B cell (primary cell): ENCODE measurements at regions not wholly inside any gene's neighbourhood (a gene's known extent, or its start where the extent isn't known, plus 50 kb on each side); places are given as distances from the start of the nearest gene placed in this dataset.

ENCODE experiments used
- ATAC-seq: fragments of 200-7000 bp; cut with Tn5 transposase; one replicate; pipeline ENCODE4 v1.10.0; 2021; ENCODE audit warnings: low read depth, mild to moderate bottlenecking, moderate number of reproducible peaks, moderate library complexity
- CTCF ChIA-PET: fragments of 350-600 bp; sonication (Branson Sonifier 250); formaldehyde crosslinking; loops from one replicate; lab custom pipeline; 2021; ENCODE audit warnings: antibody characterized with exemption, inconsistent platforms; lab: Charles Lee
- POLR2A ChIA-PET: fragments of 350-600 bp; sonication (Branson Sonifier 250); formaldehyde crosslinking; loops from one replicate; lab custom pipeline; 2021; ENCODE audit warnings: antibody characterized with exemption; lab: Charles Lee
- DNase-seq: peaks from one replicate; pipeline ENCODE4 v3.0.0; 2013
- H2AFZ ChIP-seq: 2 replicates; pipeline ENCODE4 v1.6.1; 2012; ENCODE audit warnings: mild to moderate bottlenecking, low read depth, low read length; ENCODE audit not compliant: insufficient read depth, poor library complexity, severe bottlenecking
- H3K27ac ChIP-seq, 2 donors: 1 replicate in 1 of 2; 2 replicates in 1 of 2; pipeline ENCODE4 v1.5.1; 2012 to 2013; ENCODE audit warnings: low read length in 2 of 2, mild to moderate bottlenecking in 2 of 2, moderate library complexity in 1 of 2
- H3K27me3 ChIP-seq, 4 experiments: fragments of 200-600 bp in 1 of 4; sonication (generic) in 1 of 4; replicated peaks in 1 of 4; 1 replicate in 2 of 4; 2 replicates in 2 of 4; pipeline versions ENCODE4 v1.6.1 to v1.7.0; 2013 to 2016; ENCODE audit warnings: low read length in 3 of 4, mild to moderate bottlenecking in 2 of 4, mixed read lengths in 1 of 4, moderate library complexity in 1 of 4; ENCODE audit not compliant: insufficient read depth in 4 of 4, control insufficient read depth in 3 of 4; ENCODE audit errors: control extremely low read depth in 1 of 4
- H3K36me3 ChIP-seq, 2 experiments: replicated peaks in 1 of 2; 1 replicate in 1 of 2; 2 replicates in 1 of 2; pipeline versions ENCODE4 v1.6.1 to v1.7.1; 2013; ENCODE audit warnings: low read length in 1 of 2; ENCODE audit not compliant: insufficient read depth in 2 of 2, control insufficient read depth in 1 of 2; ENCODE audit errors: control extremely low read depth in 1 of 2, extremely low read depth in 1 of 2
- H3K4me1 ChIP-seq, 2 donors: fragments of 200-600 bp in 1 of 2; sonication (generic) in 1 of 2; 1 replicate in 1 of 2; 2 replicates in 1 of 2; pipeline versions ENCODE4 v1.5.1 to v1.6.1; 2013 to 2017; ENCODE audit warnings: low read length in 2 of 2; ENCODE audit not compliant: control insufficient read depth in 2 of 2, insufficient read depth in 2 of 2
- H3K4me2 ChIP-seq: replicated peaks from 2 replicates; pipeline ENCODE3; 2012; ENCODE audit warnings: mild to moderate bottlenecking, low read depth, low read length; ENCODE audit not compliant: poor library complexity, severe bottlenecking
- H3K4me3 ChIP-seq, 5 experiments: fragments of 200-600 bp in 1 of 5; sonication (generic) in 1 of 5; 1 replicate in 3 of 5; 2 replicates in 2 of 5; pipeline versions ENCODE4 v1.5.1 to v1.7.0; 2011 to 2016; ENCODE audit warnings: low read length in 4 of 5, mild to moderate bottlenecking in 4 of 5, low read depth in 2 of 5, control low read depth in 1 of 5, moderate library complexity in 1 of 5; ENCODE audit not compliant: insufficient read depth in 1 of 5; ENCODE audit errors: control extremely low read depth in 1 of 5, extremely low read depth in 1 of 5
- H3K79me2 ChIP-seq: fragments of 200-600 bp; sonication (generic); one replicate; pipeline ENCODE4 v1.6.0; 2016; ENCODE audit warnings: low read length; ENCODE audit not compliant: control insufficient read depth, insufficient read depth
- H3K9ac ChIP-seq: fragments of 200-600 bp; sonication (generic); 2 replicates; pipeline ENCODE4 v1.6.1; 2017; ENCODE audit warnings: mild to moderate bottlenecking, low read length, moderate library complexity
- H3K9me3 ChIP-seq, 3 donors: one replicate each; pipeline versions ENCODE4 v1.6.1 to v1.7.1; 2013; ENCODE audit warnings: low read length in 2 of 3; ENCODE audit not compliant: control insufficient read depth in 2 of 3, insufficient read depth in 1 of 3; ENCODE audit errors: control extremely low read depth in 1 of 3
- H4K20me1 ChIP-seq: 2 replicates; pipeline ENCODE4 v1.6.0; 2012; ENCODE audit warnings: mild to moderate bottlenecking, low read length; ENCODE audit not compliant: insufficient read depth, control insufficient read depth, poor library complexity, severe bottlenecking
- H3K27ac Mint-ChIP-seq: one replicate; pipeline ENCODE4 v1.8.0; 2021; ENCODE audit warnings: mixed read lengths
- H3K27me3 Mint-ChIP-seq: one replicate; pipeline ENCODE4 v1.8.0; 2021; ENCODE audit warnings: mixed read lengths
- H3K4me1 Mint-ChIP-seq: one replicate; pipeline ENCODE4 v1.8.0; 2021; ENCODE audit warnings: mixed read lengths
- H3K4me3 Mint-ChIP-seq: one replicate; pipeline ENCODE4 v1.8.0; 2021; ENCODE audit warnings: mixed read lengths
- H3K9me3 Mint-ChIP-seq: one replicate; pipeline ENCODE4 v1.8.0; 2022; ENCODE audit warnings: mixed read lengths; ENCODE audit not compliant: insufficient read depth
- EZH2 ChIP-seq: IDR thresholded peaks from 2 replicates; pipeline ENCODE4 v1.6.1; 2012; ENCODE audit warnings: borderline replicate concordance, low read depth, mild to moderate bottlenecking, moderate library complexity, low read length; ENCODE audit not compliant: insufficient read depth, poor library complexity, severe bottlenecking
- WGBS: methylation state at CpG from one replicate; pipeline ENCODE4 v1.1.5; 2013; ENCODE audit warnings: missing lambda C conversion rate; ENCODE audit not compliant: insufficient coverage; 5-methylcytosine and 5-hydroxymethylcytosine counted together
- intact Hi-C: fragments of 100-400 bp; cut with micrococcal nuclease; formaldehyde crosslinking; loops from one replicate; pipeline ENCODE4 v1.10.0; 2022
- TF ChIP-seq, protein P1 (sequence below): fragments of 200-600 bp; IDR thresholded peaks from one replicate; pipeline ENCODE4 v1.8.0; 2022; ENCODE audit warnings: antibody characterized with exemption, mild to moderate bottlenecking

DNA sequence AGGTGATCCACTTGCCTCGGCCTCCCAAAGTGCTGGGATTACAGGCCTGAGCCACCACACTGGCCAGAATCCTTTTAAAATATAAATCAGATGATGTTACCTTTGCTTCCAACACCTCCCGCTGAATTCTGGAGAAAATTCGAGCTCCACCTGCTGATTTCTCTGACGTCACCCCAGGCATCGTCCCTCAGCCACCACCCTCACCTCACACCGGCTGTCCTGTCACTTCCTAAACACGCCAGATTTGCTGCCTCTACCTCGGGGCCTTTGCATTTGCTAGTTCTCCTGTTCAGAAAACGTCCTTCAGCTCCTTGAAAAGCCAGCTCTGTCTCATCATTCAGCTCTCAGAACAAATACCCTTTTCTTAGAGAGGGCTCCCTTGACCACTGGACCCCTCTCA, 57.9 kb downstream of the FBXO2 start:
- no peak overlapping the region for H3K4me3 ChIP-seq
- intact Hi-C loops: no loop called here
- no peaks in the 10 kb centered on the region for H3K4me1 Mint-ChIP-seq
- H2AFZ ChIP-seq: no peak overlapping the region
- H3K9ac ChIP-seq: no peak overlapping the region
- H3K79me2 ChIP-seq: no peaks in the 10 kb centered on the region
- no peak overlapping the region for H3K27ac ChIP-seq
- no peak overlapping the region for H3K4me2 ChIP-seq
- no peaks in the 10 kb centered on the region for H4K20me1 ChIP-seq
- no peak overlapping the region for H3K27ac Mint-ChIP-seq
- DNase-seq (no peak), ATAC-seq (no peak)
- TF ChIP-seq EZH2: no peak
- TF ChIP-seq, protein P1, sequence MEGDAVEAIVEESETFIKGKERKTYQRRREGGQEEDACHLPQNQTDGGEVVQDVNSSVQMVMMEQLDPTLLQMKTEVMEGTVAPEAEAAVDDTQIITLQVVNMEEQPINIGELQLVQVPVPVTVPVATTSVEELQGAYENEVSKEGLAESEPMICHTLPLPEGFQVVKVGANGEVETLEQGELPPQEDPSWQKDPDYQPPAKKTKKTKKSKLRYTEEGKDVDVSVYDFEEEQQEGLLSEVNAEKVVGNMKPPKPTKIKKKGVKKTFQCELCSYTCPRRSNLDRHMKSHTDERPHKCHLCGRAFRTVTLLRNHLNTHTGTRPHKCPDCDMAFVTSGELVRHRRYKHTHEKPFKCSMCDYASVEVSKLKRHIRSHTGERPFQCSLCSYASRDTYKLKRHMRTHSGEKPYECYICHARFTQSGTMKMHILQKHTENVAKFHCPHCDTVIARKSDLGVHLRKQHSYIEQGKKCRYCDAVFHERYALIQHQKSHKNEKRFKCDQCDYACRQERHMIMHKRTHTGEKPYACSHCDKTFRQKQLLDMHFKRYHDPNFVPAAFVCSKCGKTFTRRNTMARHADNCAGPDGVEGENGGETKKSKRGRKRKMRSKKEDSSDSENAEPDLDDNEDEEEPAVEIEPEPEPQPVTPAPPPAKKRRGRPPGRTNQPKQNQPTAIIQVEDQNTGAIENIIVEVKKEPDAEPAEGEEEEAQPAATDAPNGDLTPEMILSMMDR: no peak
- CTCF ChIA-PET: no interaction called here
- no peaks in the 10 kb centered on the region for H3K4me1 ChIP-seq
- POLR2A ChIA-PET: no interaction called here
- H3K36me3 ChIP-seq: no peaks in the 10 kb centered on the region
- H3K4me3 Mint-ChIP-seq: no peak overlapping the region
- 54% methylated on average over 9 of the region's 9 CpGs for WGBS
- H3K27me3 ChIP-seq: peaks cover 0 to 16% (median 0%) of the 10 kb centered on the region in 4 experiments
- peaks cover 0 to 6% (median 0%) of the 10 kb centered on the region in 3 donors for H3K9me3 ChIP-seq
- peaks cover 36% of the 10 kb centered on the region for H3K27me3 Mint-ChIP-seq
- peaks cover 2% of the 10 kb centered on the region for H3K9me3 Mint-ChIP-seq

DNA sequence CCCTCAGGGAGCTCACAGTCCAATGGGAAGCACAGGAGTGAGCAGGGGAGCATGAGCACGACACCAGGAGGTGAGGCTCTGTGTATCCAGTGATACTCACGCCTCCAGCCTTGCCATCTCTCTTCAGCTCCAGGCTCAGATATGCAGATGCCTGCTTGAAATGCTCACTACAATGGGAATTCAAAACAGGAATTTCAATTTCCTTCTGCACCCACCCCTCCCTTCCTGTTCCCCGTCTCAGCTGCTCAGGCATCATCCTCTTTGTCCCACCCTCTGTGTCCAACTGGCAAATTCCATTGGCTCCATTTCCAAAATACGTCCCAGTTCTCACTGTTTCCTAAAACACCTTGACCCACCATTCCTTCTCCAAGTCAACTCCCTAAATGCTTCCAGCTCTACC, 58.9 kb downstream of the FBXO2 start:
- Mint-ChIP-seq H3K4me3 (no peak overlapping the region), H3K27ac (no peak overlapping the region), H3K27me3 (peaks cover 33% of the 10 kb centered on the region), H3K9me3 (peaks cover 2% of the 10 kb centered on the region), H3K4me1 (no peaks in the 10 kb centered on the region)
- no peak for TF ChIP-seq EZH2
- no peak overlapping the region for H3K9ac ChIP-seq
- H3K27me3 ChIP-seq: peaks cover 0 to 16% (median 0%) of the 10 kb centered on the region in 4 experiments
- DNase-seq (no peak), ATAC-seq (no peak)
- WGBS: 31% methylated on average over 3 of the region's 4 CpGs
- POLR2A ChIA-PET: interaction anchor here (0.7 kb wide), 1 partner anchor 318 kb away, joined by 3 read pairs; no protein-coding TSS in a partner anchor
- H3K4me1 ChIP-seq: no peaks in the 10 kb centered on the region
- no peak overlapping the region for H3K4me2 ChIP-seq
- no peaks in the 10 kb centered on the region for H3K79me2 ChIP-seq
- H3K9me3 ChIP-seq: peaks cover 0 to 6% (median 0%) of the 10 kb centered on the region in 3 donors
- CTCF ChIA-PET: no interaction called here
- H3K27ac ChIP-seq: no peak overlapping the region
- no peak overlapping the region for H3K4me3 ChIP-seq
- H2AFZ ChIP-seq: no peak overlapping the region
- no peaks in the 10 kb centered on the region for H4K20me1 ChIP-seq
- intact Hi-C loops: no loop called here
- no peaks in the 10 kb centered on the region for H3K36me3 ChIP-seq
